HepG2 (cell line): ENCODE measurements at regions not wholly inside any gene's neighbourhood (a gene's known extent, or its start where the extent isn't known, plus 50 kb on each side); places are given as distances from the start of the nearest gene placed in this dataset.
A peak's percentile ranks its signal among the peaks of the same experiment; 100 is the strongest.

Experiments used
- ATF7 ChIP-seq, 2 experiments: fragments of 450-650 bp in 1 of 2; sonication (generic) in 1 of 2; formaldehyde crosslinking in 1 of 2; IDR thresholded peaks; 2 replicates each; pipeline versions ENCODE4 v1.4.0 to v1.6.1; 2016 to 2020; ENCODE audit warnings: antibody characterized with exemption in 1 of 2, mild to moderate bottlenecking in 1 of 2, missing genetic modification reagents in 1 of 2
- CHD2 ChIP-seq: IDR thresholded peaks from 2 replicates; pipeline ENCODE4 v1.6.1; 2011; ENCODE audit warnings: low read depth, low read length, improper control_type of control experiment
- EHMT2 ChIP-seq: fragments of 200-600 bp; sonication (generic); IDR thresholded peaks from 2 replicates; pipeline ENCODE4 v1.7.0; 2017; ENCODE audit warnings: antibody characterized with exemption, low read depth, low read length, borderline replicate concordance
- EP300 ChIP-seq, 3 experiments: sonication (generic) in 1 of 3; formaldehyde crosslinking in 1 of 3; IDR thresholded peaks; 2 replicates each; pipeline versions ENCODE4 v1.5.1 to v1.6.1; 2011 to 2020; ENCODE audit warnings: low read depth in 2 of 3, low read length in 2 of 3, borderline replicate concordance in 1 of 3, improper control_type of control experiment in 1 of 3, mild to moderate bottlenecking in 1 of 3, missing genetic modification reagents in 1 of 3, moderate library complexity in 1 of 3
- KDM6A ChIP-seq: IDR thresholded peaks from 2 replicates; pipeline ENCODE4 v1.6.1; 2016; ENCODE audit warnings: low read depth
- NFE2L1 ChIP-seq: sonication (generic); formaldehyde crosslinking; IDR thresholded peaks from 2 replicates; pipeline ENCODE4 v1.4.0; 2020; ENCODE audit warnings: missing genetic modification reagents, mild to moderate bottlenecking, borderline replicate concordance
- RBM22 ChIP-seq: fragments of 200-400 bp; formaldehyde crosslinking; optimal IDR thresholded peaks from 2 replicates; pipeline ENCODE3; 2017; ENCODE audit warnings: mild to moderate bottlenecking, low read length, moderate library complexity
- RFX5 ChIP-seq: IDR thresholded peaks from 2 replicates; pipeline ENCODE4 v1.6.1; 2011; ENCODE audit warnings: low read depth, low read length, improper control_type of control experiment
- SNAI1 ChIP-seq: sonication (generic); formaldehyde crosslinking; IDR thresholded peaks from 2 replicates; pipeline ENCODE4 v1.5.0; 2020; ENCODE audit warnings: mild to moderate bottlenecking, missing genetic modification reagents, borderline replicate concordance
- SNAPC2 ChIP-seq: sonication (generic); formaldehyde crosslinking; IDR thresholded peaks from 2 replicates; pipeline ENCODE4 v1.8.1; 2022; ENCODE audit warnings: mild to moderate bottlenecking, missing genetic modification reagents
- USF2 ChIP-seq, 2 experiments: sonication (generic) in 1 of 2; formaldehyde crosslinking in 1 of 2; IDR thresholded peaks; 2 replicates each; pipeline versions ENCODE4 v1.5.1 to v1.6.1; 2011 to 2020; ENCODE audit warnings: borderline replicate concordance in 1 of 2, low read depth in 1 of 2, low read length in 1 of 2, mild to moderate bottlenecking in 1 of 2, missing genetic modification reagents in 1 of 2, moderate library complexity in 1 of 2
- ZMYM2 ChIP-seq: sonication (generic); formaldehyde crosslinking; IDR thresholded peaks from 2 replicates; pipeline ENCODE4 v1.8.0; 2022; ENCODE audit warnings: mild to moderate bottlenecking, missing genetic modification reagents
- ZNF20 ChIP-seq: sonication (generic); formaldehyde crosslinking; IDR thresholded peaks from 2 replicates; pipeline ENCODE4 v1.4.0; 2020; ENCODE audit warnings: mild to moderate bottlenecking, moderate library complexity, missing genetic modification reagents
- ZNF34 ChIP-seq: sonication (generic); formaldehyde crosslinking; IDR thresholded peaks from 2 replicates; pipeline ENCODE4 v1.4.0; 2020; ENCODE audit warnings: mild to moderate bottlenecking, missing genetic modification reagents, borderline replicate concordance
- ZNF550 ChIP-seq: sonication (generic); formaldehyde crosslinking; IDR thresholded peaks from 2 replicates; pipeline ENCODE4 v1.4.0; 2020; ENCODE audit warnings: mild to moderate bottlenecking, missing genetic modification reagents, borderline replicate concordance
- ZNF720 ChIP-seq: sonication (generic); formaldehyde crosslinking; IDR thresholded peaks from 2 replicates; pipeline ENCODE4 v1.4.0; 2020; ENCODE audit warnings: missing genetic modification reagents
- ZNF772 ChIP-seq: sonication (generic); formaldehyde crosslinking; IDR thresholded peaks from 2 replicates; pipeline ENCODE4 v1.5.0; 2020; ENCODE audit warnings: mild to moderate bottlenecking, missing genetic modification reagents
- ZNF776 ChIP-seq: sonication (generic); formaldehyde crosslinking; IDR thresholded peaks from 2 replicates; pipeline ENCODE4 v1.4.0; 2020; ENCODE audit warnings: mild to moderate bottlenecking, missing genetic modification reagents
- ZSCAN20 ChIP-seq: sonication (generic); formaldehyde crosslinking; IDR thresholded peaks from 2 replicates; pipeline ENCODE4 v1.4.0; 2020; ENCODE audit warnings: missing genetic modification reagents, mild to moderate bottlenecking, borderline replicate concordance
- ZSCAN30 ChIP-seq: sonication (generic); formaldehyde crosslinking; IDR thresholded peaks from 2 replicates; pipeline ENCODE4 v1.5.0; 2020; ENCODE audit warnings: mild to moderate bottlenecking, missing genetic modification reagents
- TF ChIP-seq, protein P1 (sequence below): sonication (generic); formaldehyde crosslinking; IDR thresholded peaks from 2 replicates; pipeline ENCODE4 v1.8.1; 2023; ENCODE audit warnings: mild to moderate bottlenecking, missing genetic modification reagents, borderline replicate concordance
- TF ChIP-seq, protein P2 (sequence below): sonication (generic); IDR thresholded peaks from 2 replicates; pipeline ENCODE4 v1.6.1; 2016; ENCODE audit warnings: low read depth, borderline replicate concordance

DNA sequence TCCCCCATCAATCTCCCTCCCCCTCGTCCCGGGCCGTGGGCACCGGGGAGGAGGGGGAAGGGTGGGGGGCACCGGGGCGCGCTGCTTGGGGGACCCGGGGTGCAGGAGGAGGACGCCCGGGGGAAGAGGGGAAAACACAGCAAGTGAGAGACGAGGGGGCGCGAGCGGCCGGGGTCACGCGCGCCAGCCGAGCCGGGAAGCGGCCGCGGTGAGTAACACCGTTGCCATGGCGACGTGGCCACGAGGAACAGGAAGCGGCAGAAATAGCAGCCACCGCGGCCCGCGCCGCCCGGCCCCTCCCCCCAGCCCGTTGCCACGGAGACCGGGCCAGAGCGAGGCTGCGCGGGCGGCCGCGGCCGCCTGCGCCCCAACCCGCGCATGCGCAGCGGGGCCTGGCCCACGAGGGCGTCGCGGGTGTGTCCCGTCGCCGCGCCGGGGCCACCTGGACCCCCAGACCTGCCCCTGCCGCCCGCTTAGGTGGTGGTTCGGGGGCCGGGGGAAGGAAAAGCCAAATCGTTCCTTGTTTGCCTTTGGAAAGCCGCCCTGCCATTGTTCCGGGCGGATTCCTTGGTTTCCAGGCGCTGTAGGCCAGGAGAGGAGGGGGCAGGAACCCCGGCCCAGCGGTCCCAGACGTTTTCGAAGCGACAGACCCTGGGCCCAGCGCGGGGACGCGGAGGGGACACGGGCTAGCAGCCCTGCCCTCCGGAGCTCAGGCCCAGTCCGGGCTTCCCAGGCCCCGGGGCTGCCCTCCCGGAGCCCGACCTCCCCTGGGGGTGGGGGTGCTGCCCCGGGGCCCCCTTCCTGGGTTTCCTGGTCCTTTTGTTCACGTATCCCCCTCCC is 207.1 kb downstream of the C9orf50 start (continued):
- no peak for TF ChIP-seq SNAI1 (CRISPR knock-in tag)
- no peak for TF ChIP-seq SNAPC2 (CRISPR knock-in tag)
- no peak for TF ChIP-seq ZSCAN30 (CRISPR knock-in tag)
- 0 out of 2 replicates have a peak, but pooled peaks have one; percentile 38 for TF ChIP-seq ZNF776
- no peak for TF ChIP-seq ZNF550 (CRISPR knock-in tag)
- no peak for TF ChIP-seq ZNF720 (CRISPR knock-in tag)
- TF ChIP-seq, protein P1, sequence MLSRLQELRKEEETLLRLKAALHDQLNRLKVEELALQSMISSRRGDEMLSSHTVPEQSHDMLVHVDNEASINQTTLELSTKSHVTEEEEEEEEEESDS (CRISPR knock-in tag) = no peak
- no peak for TF ChIP-seq NFE2L1
- TF ChIP-seq EHMT2 = no peak
- 0 out of 2 replicates have a peak, but pooled peaks have one; percentile 8 for TF ChIP-seq ZMYM2
- TF ChIP-seq RBM22 = no peak
- TF ChIP-seq ZNF20 (CRISPR knock-in tag) = no peak
- TF ChIP-seq EP300 (IDR thresholded peaks at IDR 0.05; ENCODE audit: low read depth in 2 of 2, low read length in 2 of 2) = peak in 1 of 2 experiments; percentile 31; a peak in 1 of 4 replicates
- no peak for TF ChIP-seq EP300 (CRISPR knock-in tag; IDR thresholded peaks at IDR 0.05; ENCODE audit: borderline replicate concordance)
- peak; percentile 56; the same call in 1 of the 2 replicates for TF ChIP-seq CHD2
- no peak for TF ChIP-seq ZNF34
- TF ChIP-seq, protein P2, sequence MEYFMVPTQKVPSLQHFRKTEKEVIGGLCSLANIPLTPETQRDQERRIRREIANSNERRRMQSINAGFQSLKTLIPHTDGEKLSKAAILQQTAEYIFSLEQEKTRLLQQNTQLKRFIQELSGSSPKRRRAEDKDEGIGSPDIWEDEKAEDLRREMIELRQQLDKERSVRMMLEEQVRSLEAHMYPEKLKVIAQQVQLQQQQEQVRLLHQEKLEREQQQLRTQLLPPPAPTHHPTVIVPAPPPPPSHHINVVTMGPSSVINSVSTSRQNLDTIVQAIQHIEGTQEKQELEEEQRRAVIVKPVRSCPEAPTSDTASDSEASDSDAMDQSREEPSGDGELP = no peak; the same call in 1 of the 2 replicates
- no peak for TF ChIP-seq ZNF772
- no peak for TF ChIP-seq KDM6A
- no peak for TF ChIP-seq ZSCAN20
- no peak for TF ChIP-seq USF2 (IDR thresholded peaks at IDR 0.05; ENCODE audit: low read depth, low read length)
- no peak for TF ChIP-seq USF2 (CRISPR knock-in tag; IDR thresholded peaks at IDR 0.05; ENCODE audit: borderline replicate concordance)
- TF ChIP-seq ATF7 (IDR thresholded peaks at IDR 0.05) = no peak
- no peak for TF ChIP-seq ATF7 (CRISPR knock-in tag; IDR thresholded peaks at IDR 0.05)
- no peak for TF ChIP-seq RFX5
